ENCODE measurements at regions not wholly inside any gene's neighbourhood (a gene's known extent, or its start where the extent isn't known, plus 50 kb on each side); places are given as distances from the start of the nearest gene placed in this dataset.
A peak's percentile ranks its signal among the peaks of the same experiment; 100 is the strongest.
"Not testable (repeated sequence)": the region's sequence is repeated elsewhere in the genome, so short reads cannot be mapped to it uniquely, and the experiment has no call there.

- DNase-seq, result no peak
These were observed 149.1 kb upstream of the PIK3R1 start for GRCh38 chr5:68066277-68066955.

GRCh38 chr5:68065321-68065720, 150.2 kb upstream of the PIK3R1 start:
- DNase-seq, result not testable (repeated sequence)

- no peak for DNase-seq
These were observed 155.2 kb upstream of the PIK3R1 start for GRCh38 chr5:68060382-68060781.

- no peak for DNase-seq
These were observed 158.4 kb upstream of the PIK3R1 start for GRCh38 chr5:68057191-68057590.

- DNase-seq, result no peak
These were observed 159.9 kb upstream of the PIK3R1 start for GRCh38 chr5:68055686-68056085.

- no peak for DNase-seq
These were observed 160.9 kb upstream of the PIK3R1 start for GRCh38 chr5:68054638-68055037.

GRCh38 chr5:68053202-68053601, 162.4 kb upstream of the PIK3R1 start:
- DNase-seq, result no peak

- DNase-seq, result no peak
These were observed 166.4 kb upstream of the PIK3R1 start for GRCh38 chr5:68049053-68049713.

- DNase-seq, result no peak
These were observed 167.0 kb upstream of the PIK3R1 start for GRCh38 chr5:68048516-68048915.

- not testable (repeated sequence) for DNase-seq
These were observed 167.5 kb upstream of the PIK3R1 start for GRCh38 chr5:68048054-68048453.

- DNase-seq, result no peak
These were observed 168.5 kb upstream of the PIK3R1 start for GRCh38 chr5:68047035-68047434.

- no peak for DNase-seq
These were observed 169.1 kb upstream of the PIK3R1 start for GRCh38 chr5:68046445-68046844.

- DNase-seq, result no peak
These were observed 174.3 kb upstream of the PIK3R1 start for GRCh38 chr5:68041293-68041692.

- DNase-seq, result no peak
These were observed 178.0 kb upstream of the PIK3R1 start for GRCh38 chr5:68037546-68037945.

- DNase-seq, result no peak
These were observed 181.5 kb upstream of the PIK3R1 start for GRCh38 chr5:68033961-68034571.

- DNase-seq, result no peak
These were observed 182.5 kb upstream of the PIK3R1 start for GRCh38 chr5:68033029-68033428.

GRCh38 chr5:68032216-68032762, 183.3 kb upstream of the PIK3R1 start:
- no peak for DNase-seq

GRCh38 chr5:68028131-68028727, 187.3 kb upstream of the PIK3R1 start:
- DNase-seq, result no peak

- peak; percentile 50 for DNase-seq
These were observed 188.0 kb upstream of the PIK3R1 start for GRCh38 chr5:68027519-68027918.

- no peak for DNase-seq
These were observed 189.3 kb upstream of the PIK3R1 start for GRCh38 chr5:68026092-68026885.

GRCh38 chr5:68024426-68024825, 191.1 kb upstream of the PIK3R1 start:
- no peak for DNase-seq

GRCh38 chr5:68021916-68022315, 193.6 kb upstream of the PIK3R1 start:
- no peak for DNase-seq

GRCh38 chr5:68021227-68021626, 194.3 kb upstream of the PIK3R1 start:
- no peak for DNase-seq
